A549 (cell line): ENCODE measurements at regions not wholly inside any gene's neighbourhood (a gene's known extent, or its start where the extent isn't known, plus 50 kb on each side); places are given as distances from the start of the nearest gene placed in this dataset.

ENCODE experiments used
- ATAC-seq, 2 experiments: fragments of 200-7000 bp in 1 of 2; fragments of >200 bp in 1 of 2; cut with Nextera tagmentation in 1 of 2; cut with Tn5 transposase in 1 of 2; 3 replicates each; pipeline versions ENCODE4 v1.8.0 to v1.9.1; 2018 to 2020; ENCODE audit warnings: mild to moderate bottlenecking in 1 of 2, moderate library complexity in 1 of 2
- CTCF ChIA-PET: fragments of 300-600 bp; sonication (Branson Sonifier 250); formaldehyde crosslinking; extraction: SDS; loops from one replicate; lab custom pipeline; 2021; ENCODE audit warnings: antibody characterized with exemption, inconsistent platforms; lab: Yijun Ruan, JAX
- POLR2A ChIA-PET: fragments of 350-600 bp; formaldehyde crosslinking; extraction: SDS; loops from one replicate; lab custom pipeline; 2021; ENCODE audit warnings: antibody characterized with exemption, inconsistent platforms; lab: Yijun Ruan, JAX
- DNase-seq, 2 experiments: peaks; one replicate each; pipeline versions ENCODE4 v3.0.0 to v3.0.0-alpha.2; 2011 to 2016; ENCODE audit warnings: low read depth in 1 of 2, low spot score in 1 of 2
- FAIRE-seq: peaks from 2 replicates; lab custom pipeline; 2011; peaks lifted over from hg19 to GRCh38; lab: Jason Lieb, UNC
- H3K27ac ChIP-seq, 2 experiments: fragments of >200 bp; sonication (Bioruptor Twin); formaldehyde crosslinking; 3 replicates each; pipeline ENCODE4 v1.5.1; 2016 to 2017
- H3K4me1 ChIP-seq: fragments of >200 bp; sonication (Bioruptor Twin); formaldehyde crosslinking; 3 replicates; pipeline ENCODE4 v1.6.1; 2016
- H3K4me2 ChIP-seq: fragments of >200 bp; sonication (Bioruptor Twin); formaldehyde crosslinking; 3 replicates; pipeline ENCODE4 v1.6.1; 2016
- H3K4me3 ChIP-seq: fragments of >200 bp; sonication (Bioruptor Twin); formaldehyde crosslinking; 3 replicates; pipeline ENCODE4 v1.5.1; 2016
- H3K9me3 ChIP-seq: fragments of >200 bp; sonication (Bioruptor Twin); formaldehyde crosslinking; 3 replicates; pipeline ENCODE4 v1.6.1; 2016
- ATOH8 ChIP-seq: fragments of 250-450 bp; sonication (Bioruptor Pico); IDR thresholded peaks from 2 replicates; pipeline ENCODE4 v1.5.0; 2020; ENCODE audit warnings: low read depth, mild to moderate bottlenecking, moderate library complexity
- CBX8 ChIP-seq: fragments of 200-600 bp; sonication (generic); IDR thresholded peaks from 2 replicates; pipeline ENCODE4 v1.6.1; 2016
- CEBPB ChIP-seq, 2 experiments: fragments of >200 bp in 1 of 2; sonication (Bioruptor Twin) in 1 of 2; formaldehyde crosslinking in 1 of 2; IDR thresholded peaks; 2 replicates each; pipeline ENCODE4 v1.6.1; 2012 to 2016
- CHD4 ChIP-seq: fragments of 200-600 bp; sonication (generic); IDR thresholded peaks from 2 replicates; pipeline ENCODE4 v1.6.1; 2016; ENCODE audit warnings: antibody characterized with exemption, mild to moderate bottlenecking, borderline replicate concordance
- CTCF ChIP-seq: fragments of >200 bp; sonication (Bioruptor Twin); formaldehyde crosslinking; IDR thresholded peaks from 3 replicates; pipeline ENCODE4 v1.5.1; 2016
- E2F6 ChIP-seq: IDR thresholded peaks from 2 replicates; pipeline ENCODE4 v1.6.1; 2012; ENCODE audit warnings: low read depth, borderline replicate concordance
- EHF ChIP-seq: fragments of 250-450 bp; sonication (Bioruptor Pico); IDR thresholded peaks from 2 replicates; pipeline ENCODE4 v1.5.0; 2020; ENCODE audit warnings: mild to moderate bottlenecking
- ELK1 ChIP-seq: fragments of 150-350 bp; IDR thresholded peaks from 2 replicates; pipeline ENCODE4 v1.6.1; 2014; ENCODE audit warnings: low read depth, mild to moderate bottlenecking, low read length
- EP300 ChIP-seq, 2 experiments: fragments of >200 bp; sonication (Bioruptor Twin); formaldehyde crosslinking; IDR thresholded peaks; 2 replicates in 1 of 2; 3 replicates in 1 of 2; pipeline ENCODE4 v1.6.1; 2016 to 2017
- ESRRA ChIP-seq: fragments of 150-350 bp; IDR thresholded peaks from 2 replicates; pipeline ENCODE4 v1.6.1; 2014; ENCODE audit warnings: mild to moderate bottlenecking, low read length, borderline replicate concordance
- FOSL2 ChIP-seq, 2 experiments: fragments of 450-650 bp in 1 of 2; fragments of >200 bp in 1 of 2; sonication (Bioruptor Twin) in 1 of 2; formaldehyde crosslinking; IDR thresholded peaks; 2 replicates each; pipeline versions ENCODE4 v1.5.0 to v1.6.1; 2016 to 2020; ENCODE audit warnings: mild to moderate bottlenecking in 1 of 2, moderate library complexity in 1 of 2
- HES2 ChIP-seq: fragments of >200 bp; sonication (Bioruptor Twin); formaldehyde crosslinking; IDR thresholded peaks from 2 replicates; pipeline ENCODE4 v1.6.1; 2016
- HEYL ChIP-seq: fragments of 250-450 bp; sonication (Bioruptor Pico); IDR thresholded peaks from 2 replicates; pipeline ENCODE4 v1.8.0; 2021; ENCODE audit warnings: mild to moderate bottlenecking, moderate library complexity
- HOXB13 ChIP-seq: fragments of 250-450 bp; sonication (Bioruptor Pico); IDR thresholded peaks from 2 replicates; pipeline ENCODE4 v1.5.0; 2020; ENCODE audit warnings: low read depth, mild to moderate bottlenecking, moderate library complexity
- HOXB5 ChIP-seq: fragments of 250-450 bp; sonication (Bioruptor Pico); IDR thresholded peaks from 2 replicates; pipeline ENCODE4 v1.5.0; 2020; ENCODE audit warnings: mild to moderate bottlenecking, moderate library complexity
- JUN ChIP-seq, 2 experiments: fragments of >200 bp; sonication (Bioruptor Twin); formaldehyde crosslinking; IDR thresholded peaks; 2 replicates in 1 of 2; 3 replicates in 1 of 2; pipeline ENCODE4 v1.6.1; 2016 to 2017
- JUNB ChIP-seq: fragments of >200 bp; sonication (Bioruptor Twin); formaldehyde crosslinking; IDR thresholded peaks from 2 replicates; pipeline ENCODE4 v1.6.1; 2016
- KDM5A ChIP-seq: fragments of 200-600 bp; sonication (generic); IDR thresholded peaks from 2 replicates; pipeline ENCODE4 v1.6.1; 2016; ENCODE audit warnings: antibody characterized with exemption, mild to moderate bottlenecking
- MAFK ChIP-seq: fragments of 450-650 bp; IDR thresholded peaks from 2 replicates; pipeline ENCODE4 v1.6.1; 2014; ENCODE audit not compliant: partially characterized antibody
- MAX ChIP-seq: IDR thresholded peaks from 2 replicates; pipeline ENCODE4 v1.6.1; 2012
- MAZ ChIP-seq: fragments of 150-350 bp; IDR thresholded peaks from 2 replicates; pipeline ENCODE4 v1.6.1; 2014; ENCODE audit warnings: antibody characterized with exemption, low read depth, low read length, borderline replicate concordance
- MYC ChIP-seq: IDR thresholded peaks from 2 replicates; pipeline ENCODE4 v1.6.1; 2012; ENCODE audit warnings: mild to moderate bottlenecking, inconsistent platforms, low read length, improper control_type of control experiment, borderline replicate concordance
- NPAS2 ChIP-seq: fragments of 250-450 bp; sonication (Bioruptor Pico); IDR thresholded peaks from 2 replicates; pipeline ENCODE4 v1.8.0; 2022; ENCODE audit warnings: mild to moderate bottlenecking, moderate library complexity, borderline replicate concordance
- NR3C1 ChIP-seq: fragments of >200 bp; sonication (Bioruptor Twin); formaldehyde crosslinking; IDR thresholded peaks from 3 replicates; pipeline ENCODE4 v1.6.1; 2017
- PHF8 ChIP-seq: fragments of 200-600 bp; sonication (generic); IDR thresholded peaks from 2 replicates; pipeline ENCODE4 v1.6.1; 2016; ENCODE audit warnings: low read depth, mild to moderate bottlenecking, antibody characterized with exemption, moderate library complexity, borderline replicate concordance
- POLR2A ChIP-seq: IDR thresholded peaks from 2 replicates; pipeline ENCODE4 v1.6.1; 2012; ENCODE audit warnings: mild to moderate bottlenecking, low read length
- POLR2AphosphoS2 ChIP-seq: conservative IDR thresholded peaks from 2 replicates; pipeline ENCODE4 v1.6.1; 2012; ENCODE audit warnings: low read length, improper control_type of control experiment, inconsistent platforms
- RAD21 ChIP-seq, 2 experiments: fragments of >200 bp in 1 of 2; sonication (Bioruptor Twin) in 1 of 2; formaldehyde crosslinking in 1 of 2; IDR thresholded peaks in 1 of 2; conservative IDR thresholded peaks in 1 of 2; 2 replicates in 1 of 2; 3 replicates in 1 of 2; pipeline ENCODE4 v1.6.1; 2012 to 2018; ENCODE audit warnings: inconsistent platforms in 1 of 2
- RNF2 ChIP-seq: fragments of 200-600 bp; sonication (generic); IDR thresholded peaks from 2 replicates; pipeline ENCODE4 v1.6.1; 2016; ENCODE audit warnings: low read depth, mild to moderate bottlenecking, antibody characterized with exemption, moderate library complexity, borderline replicate concordance
- SMC3 ChIP-seq: fragments of >200 bp; sonication (Bioruptor Twin); formaldehyde crosslinking; IDR thresholded peaks from 3 replicates; pipeline ENCODE4 v1.6.1; 2018; ENCODE audit warnings: inconsistent platforms
- TFCP2L1 ChIP-seq: fragments of 250-450 bp; sonication (Bioruptor Pico); IDR thresholded peaks from 2 replicates; pipeline ENCODE4 v1.5.0; 2021; ENCODE audit warnings: mild to moderate bottlenecking
- TP53 ChIP-seq: fragments of 250-450 bp; sonication (Bioruptor Pico); IDR thresholded peaks from 2 replicates; pipeline ENCODE4 v1.5.0; 2021; ENCODE audit warnings: mild to moderate bottlenecking, moderate library complexity
- ZNF302 ChIP-seq: fragments of 250-450 bp; sonication (Bioruptor Pico); IDR thresholded peaks from 2 replicates; pipeline ENCODE4 v1.9.0; 2021; ENCODE audit warnings: inconsistent platforms, mild to moderate bottlenecking, moderate library complexity
- ZSCAN20 ChIP-seq: fragments of 250-450 bp; sonication (Bioruptor Pico); IDR thresholded peaks from 2 replicates; pipeline ENCODE4 v1.8.0; 2022; ENCODE audit warnings: mild to moderate bottlenecking, moderate library complexity
- WGBS: methylation state at CpG from one replicate; pipeline ENCODE4 v1.1.6; 2017; ENCODE audit errors: missing lambda C conversion rate; 5-methylcytosine and 5-hydroxymethylcytosine counted together

- TF ChIP-seq TP53 (CRISPR knock-in tag), result no peak
- TF ChIP-seq EP300 (IDR thresholded peaks at IDR 0.05), result no peak
- no peak for TF ChIP-seq ELK1
- no peak for TF ChIP-seq EHF (CRISPR knock-in tag)
- no peak for TF ChIP-seq MAFK
- TF ChIP-seq E2F6, result no peak
- TF ChIP-seq CBX8, result no peak
- no peak for TF ChIP-seq PHF8
- no peak for TF ChIP-seq KDM5A
- TF ChIP-seq NR3C1, result no peak
- Histone ChIP-seq H3K27ac (peak overlapping the region; percentile 72 to 90), H3K4me1 (peaks cover 78% of the 10 kb centered on the region), H3K4me3 (no peak overlapping the region), H3K9me3 (no peaks in the 10 kb centered on the region), H3K4me2 (peak overlapping the region; percentile 52)
- WGBS, result 80% methylated on average over 5 of the region's 5 CpGs
- CTCF ChIA-PET, result interaction anchor here (1.2 to 1.9 kb wide), 3 partner anchors 12 to 120 kb away, joined by 5 to 7 read pairs (median 6); no protein-coding TSS in a partner anchor
- FAIRE-seq, result no peak
- POLR2A ChIA-PET, result interaction anchor here (0.9 to 4.2 kb wide), 5 partner anchors 25 to 138 kb away, joined by 3 to 26 read pairs (median 4); partner anchors contain the start of gene MKLN1
- no peak for DNase-seq
- no peak for ATAC-seq
Observed at GRCh38 chr7:131189488-131189887, 138.2 kb upstream of the MKLN1 start.

GRCh38 chr7:131190146-131190545 lies 137.5 kb upstream of the MKLN1 start:
- DNase-seq (peak in 1 of 2 experiments; percentile 75), FAIRE-seq (peak; percentile 56), ATAC-seq (peak; percentile 40 to 51; a peak in 4 of 6 replicates)
- CTCF ChIA-PET, result interaction anchor here (1.4 to 2.2 kb wide), 4 partner anchors 20 to 235 kb away, joined by 4 to 7 read pairs (median 6); no protein-coding TSS in a partner anchor
- TF ChIP-seq SMC3, result 0 out of 3 replicates have a peak, but pooled peaks have one; percentile 7
- peak; percentile 9 to 22; a peak in 2 of 5 replicates for TF ChIP-seq RAD21 (conservative IDR thresholded peaks at IDR 0.05 in 1 of 2, IDR thresholded peaks at IDR 0.05 in 1 of 2)
- peak; percentile 61 to 64; a peak in 3 of 4 replicates for TF ChIP-seq CEBPB (IDR thresholded peaks at IDR 0.05)
- TF ChIP-seq ATOH8 (CRISPR knock-in tag), result 0 out of 2 replicates have a peak, but pooled peaks have one; percentile 16
- TF ChIP-seq HOXB13 (CRISPR knock-in tag), result peak; percentile 53; the same call in 1 of the 2 replicates
- peak; percentile 28 for TF ChIP-seq MAFK
- peak; percentile 37; the same call in 1 of the 2 replicates for TF ChIP-seq FOSL2 (IDR thresholded peaks at IDR 0.05)
- no peak for TF ChIP-seq FOSL2 (CRISPR knock-in tag; IDR thresholded peaks at IDR 0.05)
- TF ChIP-seq MAX, result 0 out of 2 replicates have a peak, but pooled peaks have one; percentile 25
- no peak for TF ChIP-seq TFCP2L1
- 0 out of 5 replicates have a peak, but pooled peaks of 1 of the 2 experiments have one; percentile 40 for TF ChIP-seq JUN (IDR thresholded peaks at IDR 0.05)
- TF ChIP-seq JUNB, result no peak
- 0 out of 2 replicates have a peak, but pooled peaks have one; percentile 63 for TF ChIP-seq HOXB5 (CRISPR knock-in tag)
- no peak for TF ChIP-seq NPAS2 (CRISPR knock-in tag)
- TF ChIP-seq CHD4, result no peak
- TF ChIP-seq HEYL (CRISPR knock-in tag), result no peak
- TF ChIP-seq POLR2AphosphoS2, result no peak
- TF ChIP-seq MAZ, result no peak
- peak; percentile 35 to 44; a peak in 2 of 5 replicates for TF ChIP-seq EP300 (IDR thresholded peaks at IDR 0.05)
- TF ChIP-seq RNF2, result no peak
- no peak for TF ChIP-seq CTCF
- no peak for TF ChIP-seq ZSCAN20
- TF ChIP-seq HES2, result no peak
- TF ChIP-seq ESRRA, result no peak
- no peak for TF ChIP-seq POLR2A
- no peak for TF ChIP-seq MYC
- TF ChIP-seq ZNF302, result no peak
- no peak overlapping the region for H3K4me3 ChIP-seq
- 0% methylated on average over 2 of the region's 2 CpGs for WGBS
- H3K27ac ChIP-seq, result peak overlapping the region; percentile 72 to 90
- H3K4me2 ChIP-seq, result peak overlapping the region; percentile 52
- peaks cover 83% of the 10 kb centered on the region for H3K4me1 ChIP-seq
- POLR2A ChIA-PET, result interaction anchor here (4.2 kb wide), 1 partner anchor 80 kb away, joined by 26 read pairs; no protein-coding TSS in a partner anchor
- no peaks in the 10 kb centered on the region for H3K9me3 ChIP-seq
